ENCODE measurements at regions not wholly inside any gene's neighbourhood (a gene's known extent, or its start where the extent isn't known, plus 50 kb on each side); places are given as distances from the start of the nearest gene placed in this dataset.

GRCh38 chr6:87860902-87861301, 158.9 kb upstream of the AKIRIN2 start:
- Histone ChIP-seq H3K27ac (ENCODE audit: low read depth in 1 of 2, low read length in 1 of 2) (no peak overlapping the region), H3K4me1 (ENCODE audit: control insufficient read depth in 2 of 2, insufficient read depth in 2 of 2, low read length in 2 of 2) (no peaks in the 10 kb centered on the region), H3K36me3 (ENCODE audit: control insufficient read depth in 2 of 2, insufficient read depth in 2 of 2, low read length in 1 of 2) (no peaks in the 10 kb centered on the region), H3K4me3 (ENCODE audit: low read length in 2 of 2) (no peak overlapping the region), H3K9me3 (ENCODE audit: control insufficient read depth in 2 of 2, insufficient read depth in 1 of 2, low read length in 1 of 2) (no peaks in the 10 kb centered on the region), H3K27me3 (ENCODE audit: control insufficient read depth in 2 of 2, insufficient read depth in 1 of 2, low read length in 1 of 2) (no peaks in the 10 kb centered on the region)
- 98% methylated on average over 2 of the region's 2 CpGs for WGBS
- no peak for DNase-seq (ENCODE audit: low read depth in 6 of 9, low spot score in 9 of 9)

GRCh38 chr6:87858440-87858839, 156.4 kb upstream of the AKIRIN2 start:
- WGBS, result 88% methylated on average over 1 of the region's 1 CpG
- no peaks in the 10 kb centered on the region for H3K27me3 ChIP-seq (ENCODE audit: control insufficient read depth in 2 of 2, insufficient read depth in 1 of 2, low read length in 1 of 2)
- no peaks in the 10 kb centered on the region for H3K4me1 ChIP-seq (ENCODE audit: control insufficient read depth in 2 of 2, insufficient read depth in 2 of 2, low read length in 2 of 2)
- H3K4me3 ChIP-seq (ENCODE audit: low read length in 2 of 2), result no peak overlapping the region
- no peak for DNase-seq (ENCODE audit: low read depth in 6 of 9, low spot score in 9 of 9)
- H3K27ac ChIP-seq (ENCODE audit: low read depth in 1 of 2, low read length in 1 of 2), result no peak overlapping the region
- no peaks in the 10 kb centered on the region for H3K9me3 ChIP-seq (ENCODE audit: control insufficient read depth in 2 of 2, insufficient read depth in 1 of 2, low read length in 1 of 2)
- no peaks in the 10 kb centered on the region for H3K36me3 ChIP-seq (ENCODE audit: control insufficient read depth in 2 of 2, insufficient read depth in 2 of 2, low read length in 1 of 2)

- 91% methylated on average over 4 of the region's 4 CpGs for WGBS
- DNase-seq (ENCODE audit: low read depth in 6 of 9, low spot score in 9 of 9), result no peak
- Histone ChIP-seq H3K27me3 (ENCODE audit: control insufficient read depth in 2 of 2, insufficient read depth in 1 of 2, low read length in 1 of 2) (no peaks in the 10 kb centered on the region), H3K36me3 (ENCODE audit: control insufficient read depth in 2 of 2, insufficient read depth in 2 of 2, low read length in 1 of 2) (no peaks in the 10 kb centered on the region), H3K27ac (ENCODE audit: low read depth in 1 of 2, low read length in 1 of 2) (no peak overlapping the region), H3K4me1 (ENCODE audit: control insufficient read depth in 2 of 2, insufficient read depth in 2 of 2, low read length in 2 of 2) (no peaks in the 10 kb centered on the region), H3K9me3 (ENCODE audit: control insufficient read depth in 2 of 2, insufficient read depth in 1 of 2, low read length in 1 of 2) (no peaks in the 10 kb centered on the region), H3K4me3 (ENCODE audit: low read length in 2 of 2) (no peak overlapping the region)
Measured at GRCh38 chr6:87851674-87852299, 149.8 kb upstream of the AKIRIN2 start.

- H3K9me3 ChIP-seq (ENCODE audit: control insufficient read depth in 2 of 2, insufficient read depth in 1 of 2, low read length in 1 of 2), result no peaks in the 10 kb centered on the region
- H3K27ac ChIP-seq (ENCODE audit: low read depth in 1 of 2, low read length in 1 of 2), result no peak overlapping the region
- DNase-seq (ENCODE audit: low read depth in 6 of 9, low spot score in 9 of 9), result no peak
- H3K4me1 ChIP-seq (ENCODE audit: control insufficient read depth in 2 of 2, insufficient read depth in 2 of 2, low read length in 2 of 2), result no peaks in the 10 kb centered on the region
- no peaks in the 10 kb centered on the region for H3K27me3 ChIP-seq (ENCODE audit: control insufficient read depth in 2 of 2, insufficient read depth in 1 of 2, low read length in 1 of 2)
- no peaks in the 10 kb centered on the region for H3K36me3 ChIP-seq (ENCODE audit: control insufficient read depth in 2 of 2, insufficient read depth in 2 of 2, low read length in 1 of 2)
- 92% methylated on average over 3 of the region's 3 CpGs for WGBS
- no peak overlapping the region for H3K4me3 ChIP-seq (ENCODE audit: low read length in 2 of 2)
Measured at GRCh38 chr6:87848616-87849015, 146.6 kb upstream of the AKIRIN2 start.

GRCh38 chr6:87847830-87848210, 145.8 kb upstream of the AKIRIN2 start:
- 97% methylated on average over 1 of the region's 1 CpG for WGBS
- no peak overlapping the region for H3K27ac ChIP-seq (ENCODE audit: low read depth in 1 of 2, low read length in 1 of 2)
- DNase-seq (ENCODE audit: low read depth in 6 of 9, low spot score in 9 of 9), result no peak
- H3K4me1 ChIP-seq (ENCODE audit: control insufficient read depth in 2 of 2, insufficient read depth in 2 of 2, low read length in 2 of 2), result no peaks in the 10 kb centered on the region
- H3K4me3 ChIP-seq (ENCODE audit: low read length in 2 of 2), result no peak overlapping the region
- no peaks in the 10 kb centered on the region for H3K9me3 ChIP-seq (ENCODE audit: control insufficient read depth in 2 of 2, insufficient read depth in 1 of 2, low read length in 1 of 2)
- H3K36me3 ChIP-seq (ENCODE audit: control insufficient read depth in 2 of 2, insufficient read depth in 2 of 2, low read length in 1 of 2), result no peaks in the 10 kb centered on the region
- H3K27me3 ChIP-seq (ENCODE audit: control insufficient read depth in 2 of 2, insufficient read depth in 1 of 2, low read length in 1 of 2), result no peaks in the 10 kb centered on the region

- Histone ChIP-seq H3K27ac (ENCODE audit: low read depth in 1 of 2, low read length in 1 of 2) (no peak overlapping the region), H3K36me3 (ENCODE audit: control insufficient read depth in 2 of 2, insufficient read depth in 2 of 2, low read length in 1 of 2) (no peaks in the 10 kb centered on the region), H3K27me3 (ENCODE audit: control insufficient read depth in 2 of 2, insufficient read depth in 1 of 2, low read length in 1 of 2) (no peaks in the 10 kb centered on the region), H3K9me3 (ENCODE audit: control insufficient read depth in 2 of 2, insufficient read depth in 1 of 2, low read length in 1 of 2) (no peaks in the 10 kb centered on the region), H3K4me3 (ENCODE audit: low read length in 2 of 2) (no peak overlapping the region), H3K4me1 (ENCODE audit: control insufficient read depth in 2 of 2, insufficient read depth in 2 of 2, low read length in 2 of 2) (no peaks in the 10 kb centered on the region)
- 95% methylated on average over 6 of the region's 6 CpGs for WGBS
- no peak for DNase-seq (ENCODE audit: low read depth in 6 of 9, low spot score in 9 of 9)
Measured at GRCh38 chr6:87847135-87847829, 145.2 kb upstream of the AKIRIN2 start.

GRCh38 chr6:87846434-87846833, 144.4 kb upstream of the AKIRIN2 start:
- H3K27me3 ChIP-seq (ENCODE audit: control insufficient read depth in 2 of 2, insufficient read depth in 1 of 2, low read length in 1 of 2), result no peaks in the 10 kb centered on the region
- H3K27ac ChIP-seq (ENCODE audit: low read depth in 1 of 2, low read length in 1 of 2), result no peak overlapping the region
- H3K9me3 ChIP-seq (ENCODE audit: control insufficient read depth in 2 of 2, insufficient read depth in 1 of 2, low read length in 1 of 2), result no peaks in the 10 kb centered on the region
- no peak overlapping the region for H3K4me3 ChIP-seq (ENCODE audit: low read length in 2 of 2)
- no peaks in the 10 kb centered on the region for H3K4me1 ChIP-seq (ENCODE audit: control insufficient read depth in 2 of 2, insufficient read depth in 2 of 2, low read length in 2 of 2)
- H3K36me3 ChIP-seq (ENCODE audit: control insufficient read depth in 2 of 2, insufficient read depth in 2 of 2, low read length in 1 of 2), result no peaks in the 10 kb centered on the region
- DNase-seq (ENCODE audit: low read depth in 6 of 9, low spot score in 9 of 9), result no peak

- 97% methylated on average over 6 of the region's 6 CpGs for WGBS
- H3K4me3 ChIP-seq (ENCODE audit: low read length in 2 of 2), result no peak overlapping the region
- H3K9me3 ChIP-seq (ENCODE audit: control insufficient read depth in 2 of 2, insufficient read depth in 1 of 2, low read length in 1 of 2), result no peaks in the 10 kb centered on the region
- no peaks in the 10 kb centered on the region for H3K4me1 ChIP-seq (ENCODE audit: control insufficient read depth in 2 of 2, insufficient read depth in 2 of 2, low read length in 2 of 2)
- H3K36me3 ChIP-seq (ENCODE audit: control insufficient read depth in 2 of 2, insufficient read depth in 2 of 2, low read length in 1 of 2), result no peaks in the 10 kb centered on the region
- H3K27ac ChIP-seq (ENCODE audit: low read depth in 1 of 2, low read length in 1 of 2), result no peak overlapping the region
- DNase-seq (ENCODE audit: low read depth in 6 of 9, low spot score in 9 of 9), result no peak
- no peaks in the 10 kb centered on the region for H3K27me3 ChIP-seq (ENCODE audit: control insufficient read depth in 2 of 2, insufficient read depth in 1 of 2, low read length in 1 of 2)
Measured at GRCh38 chr6:87840324-87840723, 138.3 kb upstream of the AKIRIN2 start.

- WGBS, result 49% methylated on average over 2 of the region's 2 CpGs
- no peak for DNase-seq (ENCODE audit: low read depth in 6 of 9, low spot score in 9 of 9)
- Histone ChIP-seq H3K4me3 (ENCODE audit: low read length in 2 of 2) (no peak overlapping the region), H3K27me3 (ENCODE audit: control insufficient read depth in 2 of 2, insufficient read depth in 1 of 2, low read length in 1 of 2) (no peaks in the 10 kb centered on the region), H3K9me3 (ENCODE audit: control insufficient read depth in 2 of 2, insufficient read depth in 1 of 2, low read length in 1 of 2) (no peaks in the 10 kb centered on the region), H3K36me3 (ENCODE audit: control insufficient read depth in 2 of 2, insufficient read depth in 2 of 2, low read length in 1 of 2) (no peaks in the 10 kb centered on the region), H3K27ac (ENCODE audit: low read depth in 1 of 2, low read length in 1 of 2) (no peak overlapping the region), H3K4me1 (ENCODE audit: control insufficient read depth in 2 of 2, insufficient read depth in 2 of 2, low read length in 2 of 2) (no peaks in the 10 kb centered on the region)
Measured at GRCh38 chr6:87837876-87838275, 135.8 kb upstream of the AKIRIN2 start.

All from thymus (tissue), 11 donors.